NB4 (cell line): ENCODE measurements at regions not wholly inside any gene's neighbourhood (a gene's known extent, or its start where the extent isn't known, plus 50 kb on each side); places are given as distances from the start of the nearest gene placed in this dataset.

Experiments used
- MYC ChIP-seq: IDR thresholded peaks from 2 replicates; pipeline ENCODE4 v1.6.1; 2011; ENCODE audit warnings: low read depth, low read length
- POLR2A ChIP-seq: IDR thresholded peaks from 2 replicates; pipeline ENCODE4 v1.6.1; 2011; ENCODE audit warnings: mild to moderate bottlenecking; ENCODE audit not compliant: insufficient read length; ENCODE audit errors: extremely low read depth
- TF ChIP-seq, protein P1 (sequence below): IDR thresholded peaks from one replicate; pipeline ENCODE4 v1.5.1; 2012; ENCODE audit warnings: low read depth, low read length
- TF ChIP-seq, protein P2 (sequence below): IDR thresholded peaks from 2 replicates; pipeline ENCODE4 v1.6.1; 2011; ENCODE audit warnings: low read depth, low read length

DNA sequence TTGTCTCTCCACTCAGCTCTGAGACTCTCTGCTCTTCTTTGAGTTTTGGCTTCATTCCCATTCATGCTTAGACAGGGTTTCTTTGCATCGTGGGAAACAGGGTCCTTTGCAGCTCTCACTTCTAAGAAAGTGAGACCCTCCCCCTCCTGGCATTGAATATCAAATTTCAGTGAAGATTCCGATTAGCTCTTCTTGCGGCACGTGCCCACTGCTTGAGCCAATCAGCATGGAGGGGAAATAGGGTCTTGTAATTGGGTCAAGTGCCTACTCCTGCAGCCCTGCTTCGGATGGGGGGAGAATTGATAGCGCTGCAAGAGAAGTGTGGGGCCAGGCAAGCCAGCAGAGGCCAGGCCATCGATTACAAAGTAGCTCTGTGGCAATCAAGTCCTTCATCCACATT is 69.6 kb downstream of the TFAP2C start:
- TF ChIP-seq, protein P1, sequence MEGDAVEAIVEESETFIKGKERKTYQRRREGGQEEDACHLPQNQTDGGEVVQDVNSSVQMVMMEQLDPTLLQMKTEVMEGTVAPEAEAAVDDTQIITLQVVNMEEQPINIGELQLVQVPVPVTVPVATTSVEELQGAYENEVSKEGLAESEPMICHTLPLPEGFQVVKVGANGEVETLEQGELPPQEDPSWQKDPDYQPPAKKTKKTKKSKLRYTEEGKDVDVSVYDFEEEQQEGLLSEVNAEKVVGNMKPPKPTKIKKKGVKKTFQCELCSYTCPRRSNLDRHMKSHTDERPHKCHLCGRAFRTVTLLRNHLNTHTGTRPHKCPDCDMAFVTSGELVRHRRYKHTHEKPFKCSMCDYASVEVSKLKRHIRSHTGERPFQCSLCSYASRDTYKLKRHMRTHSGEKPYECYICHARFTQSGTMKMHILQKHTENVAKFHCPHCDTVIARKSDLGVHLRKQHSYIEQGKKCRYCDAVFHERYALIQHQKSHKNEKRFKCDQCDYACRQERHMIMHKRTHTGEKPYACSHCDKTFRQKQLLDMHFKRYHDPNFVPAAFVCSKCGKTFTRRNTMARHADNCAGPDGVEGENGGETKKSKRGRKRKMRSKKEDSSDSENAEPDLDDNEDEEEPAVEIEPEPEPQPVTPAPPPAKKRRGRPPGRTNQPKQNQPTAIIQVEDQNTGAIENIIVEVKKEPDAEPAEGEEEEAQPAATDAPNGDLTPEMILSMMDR: no peak
- TF ChIP-seq POLR2A (no peak), MYC (no peak)
- TF ChIP-seq, protein P2, sequence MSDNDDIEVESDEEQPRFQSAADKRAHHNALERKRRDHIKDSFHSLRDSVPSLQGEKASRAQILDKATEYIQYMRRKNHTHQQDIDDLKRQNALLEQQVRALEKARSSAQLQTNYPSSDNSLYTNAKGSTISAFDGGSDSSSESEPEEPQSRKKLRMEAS: no peak
